HCT116 (cell line): ENCODE measurements at regions not wholly inside any gene's neighbourhood (a gene's known extent, or its start where the extent isn't known, plus 50 kb on each side); places are given as distances from the start of the nearest gene placed in this dataset.

ENCODE experiments used
- ATAC-seq: fragments of 200-7000 bp; cut with Tn5 transposase; 2 replicates; pipeline ENCODE4 v1.9.1; 2020; ENCODE audit warnings: mild to moderate bottlenecking, moderate library complexity
- BruUV-seq: library from RNA; stranded (reverse); fragments of 400-500 nt; replicated peaks from 2 replicates; lab custom pipeline; 2021; lab: Mats Ljungman, UMichigan
- CTCF ChIA-PET: fragments of 300-600 bp; sonication (Branson Sonifier 250); formaldehyde crosslinking; loops from one replicate; lab custom pipeline; 2021; ENCODE audit warnings: antibody characterized with exemption; lab: Charles Lee
- POLR2A ChIA-PET: fragments of 300-600, 350-600 bp; sonication (Branson Sonifier 250); formaldehyde crosslinking; loops from one replicate; lab custom pipeline; 2021; ENCODE audit warnings: antibody characterized with exemption; lab: Charles Lee
- RAD21 ChIA-PET, 2 experiments: fragments of 300-600 bp; sonication (Branson Sonifier 250); formaldehyde crosslinking; loops; one replicate each; lab custom pipeline; 2023; ENCODE audit warnings: low total read pairs in 2 of 2; ENCODE audit not compliant: uncharacterized antibody in 2 of 2, unreplicated experiment in 2 of 2, low non-redundant PET in 1 of 2; lab: Charles Lee
- DNase-seq: peaks from one replicate; pipeline ENCODE4 v3.0.0-alpha.2; 2010; ENCODE audit warnings: low read depth, low spot score
- H2AFZ ChIP-seq: fragments of 200-600 bp; shearing (Covaris generic), sonication (generic); 2 replicates; pipeline ENCODE4 v1.6.1; 2017; ENCODE audit warnings: low read depth, mixed run types, mixed read lengths, antibody characterized with exemption, low read length; ENCODE audit not compliant: poor library complexity, severe bottlenecking
- H3K27ac ChIP-seq: 2 replicates; pipeline ENCODE4 v1.5.1; 2012; ENCODE audit warnings: low read depth, low read length
- H3K27me3 ChIP-seq: fragments of 200-600 bp; sonication (generic); 2 replicates; pipeline ENCODE4 v1.6.1; 2016; ENCODE audit warnings: mixed run types, low read length, mixed read lengths; ENCODE audit not compliant: insufficient read depth
- H3K36me3 ChIP-seq, 2 experiments: fragments of 200-500 bp in 1 of 2; fragments of 200-600 bp in 1 of 2; sonication (Bioruptor generic) in 1 of 2; sonication (generic) in 1 of 2; 2 replicates each; pipeline versions ENCODE4 v1.5.1 to v1.6.1; 2014 to 2016; ENCODE audit warnings: low read length in 2 of 2, inconsistent platforms in 1 of 2, mixed read lengths in 1 of 2, mixed run types in 1 of 2; ENCODE audit not compliant: insufficient read depth in 2 of 2, control insufficient read depth in 1 of 2
- H3K4me1 ChIP-seq, 2 experiments: fragments of 200-600 bp in 1 of 2; sonication (generic) in 1 of 2; 2 replicates each; pipeline versions ENCODE4 v1.5.1 to v1.6.1; 2012 to 2017; ENCODE audit warnings: low read length in 2 of 2, inconsistent platforms in 1 of 2, mild to moderate bottlenecking in 1 of 2, mixed read lengths in 1 of 2, mixed run types in 1 of 2, moderate library complexity in 1 of 2; ENCODE audit not compliant: insufficient read depth in 2 of 2, control insufficient read depth in 1 of 2
- H3K4me2 ChIP-seq: fragments of 200-600 bp; sonication (generic); 2 replicates; pipeline ENCODE4 v1.6.1; 2017; ENCODE audit warnings: mixed run types, low read length, mixed read lengths
- H3K4me3 ChIP-seq, 2 experiments: fragments of 200-600 bp in 1 of 2; sonication (generic) in 1 of 2; replicated peaks in 1 of 2; 2 replicates each; pipeline ENCODE4 v1.5.1; 2011 to 2016; ENCODE audit warnings: low read length in 2 of 2, control low read depth in 1 of 2, low read depth in 1 of 2, mild to moderate bottlenecking in 1 of 2, mixed read lengths in 1 of 2, mixed run types in 1 of 2
- H3K79me2 ChIP-seq: fragments of 200-600 bp; sonication (generic); 2 replicates; pipeline ENCODE4 v1.6.1; 2017; ENCODE audit warnings: mild to moderate bottlenecking, mixed run types, low read length, moderate library complexity, mixed read lengths; ENCODE audit not compliant: insufficient read depth
- H3K9ac ChIP-seq: fragments of 200-600 bp; sonication (generic); 2 replicates; pipeline ENCODE4 v1.6.1; 2016; ENCODE audit warnings: low read length, mixed read lengths
- H3K9me2 ChIP-seq: fragments of 200-600 bp; sonication (generic), shearing (Covaris generic); 2 replicates; pipeline ENCODE4 v1.6.1; 2017; ENCODE audit warnings: mixed run types, mild to moderate bottlenecking, moderate library complexity; ENCODE audit not compliant: insufficient read depth
- H3K9me3 ChIP-seq, 2 experiments: fragments of 200-500 bp in 1 of 2; fragments of 200-600 bp in 1 of 2; sonication (Bioruptor generic) in 1 of 2; sonication (generic) in 1 of 2; 2 replicates each; pipeline ENCODE4 v1.6.1; 2014 to 2017; ENCODE audit warnings: low read length in 2 of 2, mixed read lengths in 2 of 2, inconsistent platforms in 1 of 2, low read depth in 1 of 2, mild to moderate bottlenecking in 1 of 2, mixed run types in 1 of 2, moderate library complexity in 1 of 2; ENCODE audit not compliant: control insufficient read depth in 1 of 2, insufficient read depth in 1 of 2
- H4K20me1 ChIP-seq: fragments of 200-600 bp; sonication (generic), shearing (Covaris generic); 2 replicates; pipeline ENCODE4 v1.6.1; 2017; ENCODE audit warnings: mixed run types, mild to moderate bottlenecking, moderate library complexity; ENCODE audit not compliant: insufficient read depth
- CBX3 ChIP-seq: IDR thresholded peaks from 2 replicates; pipeline ENCODE4 v1.6.1; 2012; ENCODE audit warnings: low read depth
- FOSL1 ChIP-seq: IDR thresholded peaks from 2 replicates; pipeline ENCODE4 v1.6.1; 2012; ENCODE audit warnings: low read depth
- POLR2AphosphoS5 ChIP-seq: IDR thresholded peaks from 2 replicates; pipeline ENCODE4 v1.6.1; 2011; ENCODE audit warnings: mild to moderate bottlenecking, low read depth, low read length, moderate library complexity
- SP1 ChIP-seq: IDR thresholded peaks from 2 replicates; pipeline ENCODE4 v1.6.1; 2012; ENCODE audit warnings: low read depth
- SRF ChIP-seq: IDR thresholded peaks from 2 replicates; pipeline ENCODE4 v1.6.1; 2012; ENCODE audit warnings: low read depth
- intact Hi-C: fragments of 100-400 bp; cut with micrococcal nuclease; formaldehyde crosslinking; loops from 2 replicates; pipeline ENCODE4 v1.10.0; 2022
- TF ChIP-seq, protein P1 (sequence below): IDR thresholded peaks from 2 replicates; pipeline ENCODE4 v1.6.1; 2012
- TF ChIP-seq, protein P2 (sequence below), 3 experiments: fragments of 200-600 bp in 1 of 3; sonication (generic) in 1 of 3; IDR thresholded peaks in 2 of 3; conservative IDR thresholded peaks in 1 of 3; 2 replicates each; pipeline ENCODE4 v1.5.1; 2012 to 2017; ENCODE audit warnings: low read depth in 2 of 3, low read length in 2 of 3, antibody characterized with exemption in 1 of 3, borderline replicate concordance in 1 of 3, control low read depth in 1 of 3, mild to moderate bottlenecking in 1 of 3, mixed read lengths in 1 of 3, mixed run types in 1 of 3, moderate library complexity in 1 of 3; ENCODE audit not compliant: insufficient read depth in 1 of 3

GRCh38 chr3:178318941-178319816 is 217.1 kb upstream of the KCNMB2 start:
- Histone ChIP-seq H4K20me1 (no peaks in the 10 kb centered on the region), H3K27ac (no peak overlapping the region), H3K36me3 (no peaks in the 10 kb centered on the region), H3K27me3 (no peaks in the 10 kb centered on the region), H3K4me3 (no peak overlapping the region), H3K9ac (no peak overlapping the region), H3K79me2 (no peaks in the 10 kb centered on the region), H3K4me1 (no peaks in the 10 kb centered on the region), H3K9me2 (no peaks in the 10 kb centered on the region), H3K4me2 (no peak overlapping the region), H2AFZ (no peak overlapping the region), H3K9me3 (no peaks in the 10 kb centered on the region)
- ChIA-PET POLR2A (no interaction called here), RAD21 (no interaction called here), CTCF (no interaction called here)
- no peak for DNase-seq
- BruUV-seq: no TSS peak
- intact Hi-C loops: no loop called here
- ATAC-seq: no peak
- TF ChIP-seq, protein P1, sequence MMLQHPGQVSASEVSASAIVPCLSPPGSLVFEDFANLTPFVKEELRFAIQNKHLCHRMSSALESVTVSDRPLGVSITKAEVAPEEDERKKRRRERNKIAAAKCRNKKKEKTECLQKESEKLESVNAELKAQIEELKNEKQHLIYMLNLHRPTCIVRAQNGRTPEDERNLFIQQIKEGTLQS: no peak
- TF ChIP-seq SRF (no peak), CBX3 (no peak), FOSL1 (no peak)
- TF ChIP-seq, all 23 proteins: peak for 0

DNA sequence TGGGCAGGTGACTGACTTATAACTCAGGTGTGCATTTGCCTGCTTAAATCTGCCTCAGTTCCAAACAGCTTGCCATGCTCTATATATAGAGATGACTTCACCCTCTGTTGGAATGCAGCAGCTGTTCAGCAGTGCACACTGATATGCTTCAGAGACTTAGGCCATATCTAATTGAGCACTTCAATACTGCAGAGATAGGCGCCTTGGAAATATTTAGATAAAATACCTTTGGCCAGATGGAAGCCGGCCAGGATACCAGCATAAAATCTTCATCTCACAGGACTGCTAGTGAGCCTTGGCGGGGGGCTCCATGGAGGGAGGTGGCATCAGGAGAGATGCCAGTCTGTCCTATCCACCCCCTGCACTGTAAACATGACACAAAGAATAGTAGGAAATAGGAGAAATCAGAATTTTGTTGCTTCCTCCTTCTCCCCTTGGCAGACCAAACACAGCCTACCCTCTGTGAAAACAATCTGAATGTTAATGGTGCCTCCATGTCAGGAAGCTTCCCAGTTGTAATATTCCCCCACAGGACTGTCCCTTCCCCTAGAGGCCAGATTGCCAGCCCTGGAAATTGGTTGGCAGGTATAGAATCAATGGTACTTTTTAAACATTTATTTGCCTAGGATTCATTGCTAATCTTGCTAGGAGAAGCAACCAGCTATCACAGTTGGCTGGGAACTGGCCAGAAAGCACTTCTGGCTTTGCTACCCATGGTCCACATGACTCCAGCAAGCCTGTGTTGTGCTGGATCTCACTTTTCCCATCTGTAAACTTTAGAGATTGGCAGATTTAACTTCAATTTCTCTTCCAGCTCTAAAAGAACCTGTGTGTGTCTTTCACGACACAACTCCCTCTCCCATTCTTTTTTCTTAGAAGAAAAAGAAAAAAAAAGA is 215.5 kb upstream of the KCNMB2 start:
- Histone ChIP-seq H3K4me2 (no peak overlapping the region), H3K9ac (no peak overlapping the region), H3K4me1 (no peaks in the 10 kb centered on the region), H2AFZ (no peak overlapping the region), H3K9me3 (no peaks in the 10 kb centered on the region), H3K9me2 (no peaks in the 10 kb centered on the region), H3K36me3 (no peaks in the 10 kb centered on the region), H3K4me3 (no peak overlapping the region), H3K79me2 (no peaks in the 10 kb centered on the region), H4K20me1 (no peaks in the 10 kb centered on the region), H3K27ac (no peak overlapping the region), H3K27me3 (no peaks in the 10 kb centered on the region)
- ChIA-PET CTCF (no interaction called here), RAD21 (no interaction called here), POLR2A (no interaction called here)
- TF ChIP-seq POLR2AphosphoS5: no peak
- TF ChIP-seq, protein P2, sequence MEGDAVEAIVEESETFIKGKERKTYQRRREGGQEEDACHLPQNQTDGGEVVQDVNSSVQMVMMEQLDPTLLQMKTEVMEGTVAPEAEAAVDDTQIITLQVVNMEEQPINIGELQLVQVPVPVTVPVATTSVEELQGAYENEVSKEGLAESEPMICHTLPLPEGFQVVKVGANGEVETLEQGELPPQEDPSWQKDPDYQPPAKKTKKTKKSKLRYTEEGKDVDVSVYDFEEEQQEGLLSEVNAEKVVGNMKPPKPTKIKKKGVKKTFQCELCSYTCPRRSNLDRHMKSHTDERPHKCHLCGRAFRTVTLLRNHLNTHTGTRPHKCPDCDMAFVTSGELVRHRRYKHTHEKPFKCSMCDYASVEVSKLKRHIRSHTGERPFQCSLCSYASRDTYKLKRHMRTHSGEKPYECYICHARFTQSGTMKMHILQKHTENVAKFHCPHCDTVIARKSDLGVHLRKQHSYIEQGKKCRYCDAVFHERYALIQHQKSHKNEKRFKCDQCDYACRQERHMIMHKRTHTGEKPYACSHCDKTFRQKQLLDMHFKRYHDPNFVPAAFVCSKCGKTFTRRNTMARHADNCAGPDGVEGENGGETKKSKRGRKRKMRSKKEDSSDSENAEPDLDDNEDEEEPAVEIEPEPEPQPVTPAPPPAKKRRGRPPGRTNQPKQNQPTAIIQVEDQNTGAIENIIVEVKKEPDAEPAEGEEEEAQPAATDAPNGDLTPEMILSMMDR (IDR thresholded peaks at IDR 0.05 in 2 of 3, conservative IDR thresholded peaks at IDR 0.05 in 1 of 3; ENCODE audit: borderline replicate concordance in 1 of 3, insufficient read depth in 1 of 3, low read depth in 2 of 3, low read length in 2 of 3): no peak
- TF ChIP-seq CBX3: no peak
- TF ChIP-seq SP1: no peak
- BruUV-seq: no TSS peak
- DNase-seq: no peak
- ATAC-seq: no peak
- intact Hi-C loops: loop anchor here (10.0 kb wide), 1 partner anchor 1806 kb away; no protein-coding TSS in a partner anchor
